ENCODE measurements at regions not wholly inside any gene's neighbourhood (a gene's known extent, or its start where the extent isn't known, plus 50 kb on each side); places are given as distances from the start of the nearest gene placed in this dataset.

GRCh38 chr6:40755749-40756452, 168.7 kb upstream of the LRFN2 start:
- H3K9me3 ChIP-seq, result no peaks in the 10 kb centered on the region
- no peak overlapping the region for H3K27ac ChIP-seq
- no peak overlapping the region for H3K4me3 ChIP-seq
- no peak for ATAC-seq
- H3K4me2 ChIP-seq, result no peak overlapping the region
- FAIRE-seq, result no peak
- ChIA-PET CTCF (interaction anchor here (1.0 kb wide), 1 partner anchor 27 kb away, joined by 3 read pairs; no protein-coding TSS in a partner anchor), POLR2A (no interaction called here)
- no peak for DNase-seq (ENCODE audit: low read depth in 1 of 2, low spot score in 1 of 2)
- no peak for TF ChIP-seq HOXA7 (CRISPR knock-in tag; IDR thresholded peaks at IDR 0.05)
- TF ChIP-seq REST (IDR thresholded peaks at IDR 0.05), result no peak
- no peak for TF ChIP-seq E2F6 (IDR thresholded peaks at IDR 0.05; ENCODE audit: borderline replicate concordance, low read depth)
- TF ChIP-seq TP53 (CRISPR knock-in tag; IDR thresholded peaks at IDR 0.05), result no peak
- no peak for TF ChIP-seq HMGXB4 (CRISPR knock-in tag; IDR thresholded peaks at IDR 0.05; ENCODE audit: borderline replicate concordance)
- TF ChIP-seq PBX3 (IDR thresholded peaks at IDR 0.05), result no peak
- no peak for TF ChIP-seq ZC3H11A (IDR thresholded peaks at IDR 0.05)
- no peak for TF ChIP-seq SREBF2 (IDR thresholded peaks at IDR 0.05)
- no peak for TF ChIP-seq ELK1 (IDR thresholded peaks at IDR 0.05; ENCODE audit: low read depth, low read length)
- TF ChIP-seq BCL3 (IDR thresholded peaks at IDR 0.05), result no peak
- TF ChIP-seq HOXB13 (CRISPR knock-in tag; IDR thresholded peaks at IDR 0.05; ENCODE audit: low read depth), result no peak
- 29% methylated on average over 7 of the region's 8 CpGs for WGBS (ENCODE audit: missing lambda C conversion rate)
- no peaks in the 10 kb centered on the region for H3K4me1 ChIP-seq

GRCh38 chr6:40755046-40755681, 168.0 kb upstream of the LRFN2 start:
- TF ChIP-seq CHD4 (IDR thresholded peaks at IDR 0.05; ENCODE audit: borderline replicate concordance) (no peak), HEYL (CRISPR knock-in tag; IDR thresholded peaks at IDR 0.05) (no peak), RFX5 (IDR thresholded peaks at IDR 0.05) (no peak), RCOR1 (IDR thresholded peaks at IDR 0.05; ENCODE audit: low read depth, low read length) (no peak), PHF8 (IDR thresholded peaks at IDR 0.05; ENCODE audit: borderline replicate concordance, low read depth) (no peak), CHD2 (IDR thresholded peaks at IDR 0.05; ENCODE audit: low read length, partially characterized antibody) (no peak)
- Histone ChIP-seq H3K9me3 (no peaks in the 10 kb centered on the region), H3K4me1 (no peaks in the 10 kb centered on the region), H3K4me2 (no peak overlapping the region), H3K27ac (no peak overlapping the region), H3K4me3 (no peak overlapping the region)
- CTCF ChIA-PET, result interaction anchor here (1.0 kb wide), 1 partner anchor 26 kb away, joined by 3 read pairs; no protein-coding TSS in a partner anchor
- WGBS (ENCODE audit: missing lambda C conversion rate), result 31% methylated on average over 10 of the region's 20 CpGs
- ATAC-seq (no peak), FAIRE-seq (no peak), DNase-seq (ENCODE audit: low read depth in 1 of 2, low spot score in 1 of 2) (no peak)
- POLR2A ChIA-PET, result no interaction called here
